SK-N-SH (cell line): ENCODE measurements at regions not wholly inside any gene's neighbourhood (a gene's known extent, or its start where the extent isn't known, plus 50 kb on each side); places are given as distances from the start of the nearest gene placed in this dataset.

ENCODE experiments used
- CTCF ChIA-PET: fragments of 300-600, 350-600 bp; formaldehyde crosslinking; extraction: SDS; loops from one replicate; lab custom pipeline; 2021; lab: Yijun Ruan, JAX
- POLR2A ChIA-PET: fragments of 350-600 bp; sonication (Branson Sonifier 250); formaldehyde crosslinking; extraction: SDS; loops from one replicate; lab custom pipeline; 2020; ENCODE audit warnings: antibody characterized with exemption, inconsistent platforms; lab: Yijun Ruan, JAX
- DNase-seq: peaks from one replicate; pipeline ENCODE4 v3.0.0; 2012
- H2AFZ ChIP-seq: fragments of 200-600 bp; sonication (generic); 2 replicates; pipeline ENCODE4 v1.8.1; 2016; ENCODE audit warnings: antibody characterized with exemption, mild to moderate bottlenecking, low read depth
- H3F3A ChIP-seq: fragments of 200-600 bp; sonication (generic); replicated peaks from 2 replicates; pipeline ENCODE3; 2016; ENCODE audit warnings: antibody characterized with exemption, mild to moderate bottlenecking; ENCODE audit not compliant: insufficient read depth
- H3K27ac ChIP-seq, 2 experiments: fragments of 200-500 bp in 1 of 2; fragments of 200-600 bp in 1 of 2; sonication (Bioruptor generic) in 1 of 2; sonication (generic), shearing (Covaris generic) in 1 of 2; 2 replicates each; pipeline versions ENCODE4 v1.5.1 to v1.6.1; 2014 to 2016; ENCODE audit warnings: low read depth in 2 of 2, inconsistent platforms in 1 of 2, low read length in 1 of 2, mild to moderate bottlenecking in 1 of 2, mixed read lengths in 1 of 2
- H3K27me3 ChIP-seq: fragments of 200-600 bp; sonication (generic), shearing (Covaris generic); 2 replicates; pipeline ENCODE4 v1.6.1; 2016; ENCODE audit warnings: mixed run types; ENCODE audit not compliant: insufficient read depth
- H3K36me3 ChIP-seq, 2 experiments: fragments of 200-500 bp in 1 of 2; fragments of 200-600 bp in 1 of 2; sonication (Bioruptor generic) in 1 of 2; sonication (generic) in 1 of 2; replicated peaks in 1 of 2; 2 replicates each; pipeline versions ENCODE3 to v1.5.1; 2014 to 2016; ENCODE audit warnings: low read length in 1 of 2, mild to moderate bottlenecking in 1 of 2; ENCODE audit not compliant: insufficient read depth in 2 of 2, control insufficient read depth in 1 of 2
- H3K4me1 ChIP-seq, 2 experiments: fragments of 200-500 bp in 1 of 2; fragments of 200-600 bp in 1 of 2; sonication (Bioruptor generic) in 1 of 2; sonication (generic), shearing (Covaris generic) in 1 of 2; 2 replicates each; pipeline versions ENCODE4 v1.5.1 to v1.6.1; 2014 to 2016; ENCODE audit warnings: low read depth in 1 of 2, low read length in 1 of 2, mixed run types in 1 of 2; ENCODE audit not compliant: insufficient read depth in 2 of 2, control insufficient read depth in 1 of 2
- H3K4me2 ChIP-seq: fragments of 200-600 bp; sonication (generic), shearing (Covaris generic); 2 replicates; pipeline ENCODE4 v1.6.1; 2017; ENCODE audit warnings: mixed run types
- H3K4me3 ChIP-seq, 2 experiments: fragments of 200-500 bp in 1 of 2; fragments of 200-600 bp in 1 of 2; sonication (Bioruptor generic) in 1 of 2; sonication (generic), shearing (Covaris generic) in 1 of 2; 2 replicates each; pipeline versions ENCODE4 v1.5.1 to v1.8.1; 2014 to 2016; ENCODE audit warnings: low read depth in 2 of 2, inconsistent platforms in 1 of 2, low read length in 1 of 2, mild to moderate bottlenecking in 1 of 2, mixed read lengths in 1 of 2, moderate library complexity in 1 of 2
- H3K79me2 ChIP-seq: fragments of 200-600 bp; sonication (generic); 2 replicates; pipeline ENCODE4 v1.8.1; 2017; ENCODE audit warnings: mild to moderate bottlenecking; ENCODE audit not compliant: insufficient read depth
- H3K9ac ChIP-seq: fragments of 200-600 bp; sonication (generic); 2 replicates; pipeline ENCODE4 v1.6.1; 2017; ENCODE audit warnings: mixed run types
- H3K9me2 ChIP-seq: fragments of 200-600 bp; sonication (generic); 2 replicates; pipeline ENCODE4 v1.6.1; 2017; ENCODE audit warnings: mixed run types
- H3K9me3 ChIP-seq: fragments of 200-600 bp; sonication (generic); 2 replicates; pipeline ENCODE4 v1.6.1; 2017; ENCODE audit warnings: mixed run types, mild to moderate bottlenecking, moderate library complexity
- H4K20me1 ChIP-seq: fragments of 200-600 bp; sonication (generic); 2 replicates; pipeline ENCODE4 v1.6.1; 2017; ENCODE audit warnings: mild to moderate bottlenecking, mixed run types; ENCODE audit not compliant: insufficient read depth
- CHD2 ChIP-seq: fragments of 150-350 bp; IDR thresholded peaks from 2 replicates; pipeline ENCODE4 v1.6.1; 2018; ENCODE audit warnings: low read length; ENCODE audit not compliant: partially characterized antibody
- FOSL2 ChIP-seq: IDR thresholded peaks from 2 replicates; pipeline ENCODE4 v1.4.0; 2012; ENCODE audit warnings: low read depth, mild to moderate bottlenecking, moderate library complexity, borderline replicate concordance
- FOXM1 ChIP-seq: IDR thresholded peaks from 2 replicates; pipeline ENCODE4 v1.4.0; 2012; ENCODE audit warnings: low read depth, mild to moderate bottlenecking
- JUND ChIP-seq: IDR thresholded peaks from 2 replicates; pipeline ENCODE4 v1.4.0; 2012
- MEF2A ChIP-seq: IDR thresholded peaks from 2 replicates; pipeline ENCODE4 v1.4.0; 2012; ENCODE audit warnings: low read depth, borderline replicate concordance
- NFIC ChIP-seq: IDR thresholded peaks from 2 replicates; pipeline ENCODE4 v1.4.0; 2012; ENCODE audit warnings: borderline replicate concordance
- NRF1 ChIP-seq: IDR thresholded peaks from 2 replicates; pipeline ENCODE4 v1.6.1; 2012; ENCODE audit warnings: low read depth, mild to moderate bottlenecking, low read length
- POLR2AphosphoS5 ChIP-seq: IDR thresholded peaks from 2 replicates; pipeline ENCODE4 v1.6.1; 2012; ENCODE audit warnings: low read depth, low read length
- RFX5 ChIP-seq: IDR thresholded peaks from 2 replicates; pipeline ENCODE4 v1.6.1; 2012; ENCODE audit warnings: mild to moderate bottlenecking, improper control_type of control experiment, low read length
- SIN3A ChIP-seq: IDR thresholded peaks from 2 replicates; pipeline ENCODE4 v1.6.1; 2012; ENCODE audit warnings: low read depth, mild to moderate bottlenecking, low read length, moderate library complexity, borderline replicate concordance
- SMC3 ChIP-seq: IDR thresholded peaks from 2 replicates; pipeline ENCODE4 v1.6.1; 2012; ENCODE audit warnings: low read depth, low read length, improper control_type of control experiment
- TAF1 ChIP-seq: IDR thresholded peaks from 2 replicates; pipeline ENCODE4 v1.6.1; 2012; ENCODE audit warnings: low read depth, mild to moderate bottlenecking, low read length, moderate library complexity, borderline replicate concordance
- WGBS: methylation state at CpG from one replicate; pipeline ENCODE4 v1.1.6; 2017; ENCODE audit warnings: low lambda C conversion rate; 5-methylcytosine and 5-hydroxymethylcytosine counted together
- TF ChIP-seq, protein P1 (sequence below): fragments of 150-350 bp; IDR thresholded peaks from 2 replicates; pipeline ENCODE4 v1.6.1; 2017; ENCODE audit warnings: antibody characterized with exemption, low read length, low read depth, borderline replicate concordance

GRCh38 chr4:81623434-81623833 is 151.7 kb upstream of the RASGEF1B start:
- Histone ChIP-seq H3K79me2 (no peaks in the 10 kb centered on the region), H3K9ac (no peak overlapping the region), H2AFZ (no peak overlapping the region), H3K4me2 (no peak overlapping the region), H3F3A (no peaks in the 10 kb centered on the region), H3K4me1 (no peaks in the 10 kb centered on the region), H4K20me1 (no peaks in the 10 kb centered on the region), H3K4me3 (no peak overlapping the region), H3K27me3 (no peaks in the 10 kb centered on the region), H3K9me2 (no peaks in the 10 kb centered on the region), H3K9me3 (no peaks in the 10 kb centered on the region), H3K27ac (no peak overlapping the region), H3K36me3 (no peaks in the 10 kb centered on the region)
- WGBS = 0% methylated on average over 2 of the region's 2 CpGs
- ChIA-PET POLR2A (no interaction called here), CTCF (no interaction called here)
- no peak for DNase-seq
- TF ChIP-seq NRF1 (no peak), SMC3 (no peak), POLR2AphosphoS5 (no peak), JUND (no peak), FOSL2 (no peak)
- TF ChIP-seq, protein P1, sequence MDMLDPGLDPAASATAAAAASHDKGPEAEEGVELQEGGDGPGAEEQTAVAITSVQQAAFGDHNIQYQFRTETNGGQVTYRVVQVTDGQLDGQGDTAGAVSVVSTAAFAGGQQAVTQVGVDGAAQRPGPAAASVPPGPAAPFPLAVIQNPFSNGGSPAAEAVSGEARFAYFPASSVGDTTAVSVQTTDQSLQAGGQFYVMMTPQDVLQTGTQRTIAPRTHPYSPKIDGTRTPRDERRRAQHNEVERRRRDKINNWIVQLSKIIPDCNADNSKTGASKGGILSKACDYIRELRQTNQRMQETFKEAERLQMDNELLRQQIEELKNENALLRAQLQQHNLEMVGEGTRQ = no peak

DNA sequence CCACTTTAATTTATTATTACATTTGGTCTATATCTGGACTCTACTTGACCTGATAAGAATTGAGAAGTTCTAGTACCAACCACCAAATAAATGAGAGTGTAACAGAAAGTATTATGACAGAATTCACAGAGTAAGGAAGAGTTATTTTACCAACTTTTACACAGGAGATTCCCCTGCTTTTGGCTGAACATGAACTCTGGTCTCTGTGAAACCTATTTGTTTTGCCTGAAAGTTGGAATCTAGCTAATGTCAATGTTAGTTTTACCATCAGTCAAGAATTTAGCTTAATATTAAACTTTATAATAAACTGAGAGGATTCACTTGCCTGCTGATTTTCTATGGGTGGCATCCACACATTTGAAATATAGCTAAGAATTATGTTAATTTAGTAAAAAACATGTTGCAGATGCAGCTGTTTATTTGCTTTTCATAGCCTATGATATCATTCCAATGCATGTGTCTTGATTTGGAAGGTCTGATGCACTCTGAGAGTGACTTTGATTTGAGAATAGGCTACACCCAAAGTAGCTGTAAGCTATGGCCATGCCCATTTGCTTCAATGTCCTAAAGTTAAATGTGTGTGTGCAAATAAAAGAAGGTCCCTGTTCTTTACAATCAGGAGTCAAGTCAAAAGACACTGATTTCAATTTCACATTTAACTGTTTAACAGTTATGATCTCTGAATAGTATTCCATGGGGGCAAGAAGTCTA is 150.9 kb upstream of the RASGEF1B start:
- Histone ChIP-seq H3K4me3 (no peak overlapping the region), H3K9ac (no peak overlapping the region), H3K79me2 (no peaks in the 10 kb centered on the region), H3K36me3 (no peaks in the 10 kb centered on the region), H3K27me3 (no peaks in the 10 kb centered on the region), H3K27ac (no peak overlapping the region), H3K9me2 (no peaks in the 10 kb centered on the region), H2AFZ (no peak overlapping the region), H3K4me2 (no peak overlapping the region), H3K9me3 (no peaks in the 10 kb centered on the region), H3F3A (no peaks in the 10 kb centered on the region), H3K4me1 (no peaks in the 10 kb centered on the region), H4K20me1 (no peaks in the 10 kb centered on the region)
- no peak for DNase-seq
- CTCF ChIA-PET = no interaction called here
- TF ChIP-seq, protein P1 = no peak
- TF ChIP-seq NFIC = no peak
- TF ChIP-seq CHD2 = no peak
- TF ChIP-seq FOXM1 = no peak
- TF ChIP-seq FOSL2 = no peak
- TF ChIP-seq NRF1 = no peak
- TF ChIP-seq SIN3A = no peak
- TF ChIP-seq RFX5 = no peak
- TF ChIP-seq MEF2A = no peak
- TF ChIP-seq TAF1 = no peak
- POLR2A ChIA-PET = no interaction called here
